Fibroblast of pulmonary artery (primary cell): ENCODE measurements at regions not wholly inside any gene's neighbourhood (a gene's known extent, or its start where the extent isn't known, plus 50 kb on each side); places are given as distances from the start of the nearest gene placed in this dataset.
A peak's percentile ranks its signal among the peaks of the same experiment; 100 is the strongest.

Experiments used
- DNase-seq: peaks from one replicate; pipeline ENCODE4 v3.0.0-alpha.2; 2010; ENCODE audit warnings: low read depth
- H3K4me3 ChIP-seq: replicated peaks from 2 replicates; pipeline ENCODE4 v1.5.1; 2011; ENCODE audit warnings: low read depth, mild to moderate bottlenecking, control low read depth, low read length, moderate library complexity
- TF ChIP-seq, protein P1 (sequence below): IDR thresholded peaks from 2 replicates; pipeline ENCODE4 v1.5.1; 2011; ENCODE audit warnings: mild to moderate bottlenecking, control low read depth, low read length, inconsistent platforms; ENCODE audit errors: missing control alignments

DNA sequence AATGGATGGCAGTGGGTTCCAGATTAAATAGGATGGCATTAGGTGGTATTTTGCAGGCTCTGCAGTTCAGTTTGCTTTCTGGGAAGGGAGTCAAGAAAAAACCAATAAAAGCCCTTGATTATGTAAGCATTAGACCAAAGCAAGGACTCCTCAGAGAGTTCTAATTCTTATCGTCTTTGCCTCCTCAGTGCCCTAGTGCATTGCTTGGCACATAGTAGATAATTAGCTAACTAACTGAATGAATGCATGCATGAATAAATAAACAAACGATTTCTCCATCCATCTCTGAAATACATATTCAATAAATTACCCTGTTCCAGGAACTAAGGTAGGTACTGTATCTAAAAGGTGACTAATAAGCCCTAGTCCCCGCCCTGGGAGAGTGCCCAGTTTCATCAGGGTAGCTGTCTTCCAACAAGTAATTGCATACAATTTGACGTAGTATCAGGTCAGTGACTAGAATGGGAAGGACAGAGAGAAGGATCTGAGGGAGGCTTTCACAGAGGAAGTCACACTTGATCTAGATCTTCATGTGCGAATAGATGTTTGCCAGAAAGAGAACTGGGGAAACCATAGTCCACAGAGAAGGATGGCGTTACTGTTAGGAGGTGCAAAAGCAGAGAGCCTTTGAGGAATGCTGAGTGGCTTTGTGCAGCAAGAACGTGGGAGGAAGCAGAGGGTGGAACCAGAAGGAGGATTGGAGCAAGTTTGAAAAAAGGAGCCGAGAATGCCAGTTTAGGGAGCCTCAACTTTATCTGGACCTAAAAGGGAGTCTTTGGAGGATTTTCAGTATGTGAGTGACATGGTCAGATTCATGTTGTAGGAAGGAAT lies 111.4 kb downstream of the TBX19 start:
- TF ChIP-seq, protein P1, sequence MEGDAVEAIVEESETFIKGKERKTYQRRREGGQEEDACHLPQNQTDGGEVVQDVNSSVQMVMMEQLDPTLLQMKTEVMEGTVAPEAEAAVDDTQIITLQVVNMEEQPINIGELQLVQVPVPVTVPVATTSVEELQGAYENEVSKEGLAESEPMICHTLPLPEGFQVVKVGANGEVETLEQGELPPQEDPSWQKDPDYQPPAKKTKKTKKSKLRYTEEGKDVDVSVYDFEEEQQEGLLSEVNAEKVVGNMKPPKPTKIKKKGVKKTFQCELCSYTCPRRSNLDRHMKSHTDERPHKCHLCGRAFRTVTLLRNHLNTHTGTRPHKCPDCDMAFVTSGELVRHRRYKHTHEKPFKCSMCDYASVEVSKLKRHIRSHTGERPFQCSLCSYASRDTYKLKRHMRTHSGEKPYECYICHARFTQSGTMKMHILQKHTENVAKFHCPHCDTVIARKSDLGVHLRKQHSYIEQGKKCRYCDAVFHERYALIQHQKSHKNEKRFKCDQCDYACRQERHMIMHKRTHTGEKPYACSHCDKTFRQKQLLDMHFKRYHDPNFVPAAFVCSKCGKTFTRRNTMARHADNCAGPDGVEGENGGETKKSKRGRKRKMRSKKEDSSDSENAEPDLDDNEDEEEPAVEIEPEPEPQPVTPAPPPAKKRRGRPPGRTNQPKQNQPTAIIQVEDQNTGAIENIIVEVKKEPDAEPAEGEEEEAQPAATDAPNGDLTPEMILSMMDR, result no peak
- no peak for DNase-seq
- no peak overlapping the region for H3K4me3 ChIP-seq

DNA sequence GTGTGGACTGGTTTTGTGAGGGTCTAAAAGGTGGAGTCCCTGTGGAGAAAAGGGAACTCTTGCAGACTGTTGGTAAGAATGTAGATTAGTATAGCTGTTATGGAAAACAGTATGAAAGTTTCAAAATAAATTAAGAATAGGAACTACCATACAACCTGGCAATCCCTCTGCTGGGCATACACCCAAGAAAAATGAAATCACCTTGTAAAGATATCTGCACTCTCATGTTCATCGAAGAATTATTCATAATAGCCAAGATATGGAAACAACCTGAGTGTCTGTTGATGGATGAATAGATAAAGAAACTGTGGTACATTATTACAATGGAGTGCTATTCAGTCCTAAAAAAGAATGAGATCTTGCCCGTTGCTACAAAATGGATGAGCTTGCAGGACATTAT lies 109.6 kb downstream of the TBX19 start:
- TF ChIP-seq, protein P1, result no peak
- H3K4me3 ChIP-seq, result no peak overlapping the region
- DNase-seq, result no peak

DNA sequence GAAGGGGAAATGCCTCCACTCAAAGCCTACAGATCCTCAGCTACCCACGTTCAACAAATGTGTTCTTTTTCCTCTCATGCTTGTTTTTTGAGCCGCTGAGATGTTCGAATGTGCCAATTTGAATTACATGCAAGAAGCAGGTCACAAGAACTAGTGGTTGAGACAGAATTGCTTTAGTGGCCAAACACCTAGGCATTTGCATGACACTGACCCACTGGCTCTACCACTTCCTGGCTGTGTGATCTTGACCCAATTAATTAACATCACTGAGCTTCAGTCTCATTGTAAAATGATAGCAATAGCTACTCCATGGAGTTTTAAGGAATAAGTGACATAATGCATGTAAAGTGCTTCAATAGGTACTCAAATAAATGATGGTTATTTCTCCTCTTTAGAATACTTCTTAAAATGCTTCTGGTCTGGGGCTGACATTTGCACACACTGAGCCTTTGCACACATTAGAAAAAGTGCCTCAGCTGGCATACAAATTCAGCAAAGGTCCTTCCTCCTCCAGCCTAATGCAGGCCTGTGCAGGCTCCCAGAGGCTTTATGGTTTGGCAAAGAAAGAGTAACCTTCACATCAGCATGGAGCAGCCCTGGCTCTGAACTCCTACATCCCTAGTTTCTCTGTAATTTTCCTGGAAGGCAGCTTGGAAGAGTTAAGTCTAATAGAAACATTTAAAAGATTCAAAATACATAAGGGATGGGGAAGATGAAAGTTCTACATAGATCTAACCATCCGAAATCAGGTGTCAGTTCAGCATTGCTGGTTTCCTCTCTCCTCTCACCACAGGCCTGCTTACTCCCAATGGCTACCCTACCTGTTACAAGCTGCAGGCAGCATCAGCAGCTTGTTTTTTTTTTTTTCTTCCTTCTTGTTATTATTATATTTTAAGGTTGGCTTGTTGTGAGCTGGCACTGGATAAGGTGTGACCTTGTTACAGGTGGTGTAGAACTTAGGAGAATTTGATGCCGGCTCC lies 107.4 kb downstream of the TBX19 start:
- DNase-seq, result no peak

DNA sequence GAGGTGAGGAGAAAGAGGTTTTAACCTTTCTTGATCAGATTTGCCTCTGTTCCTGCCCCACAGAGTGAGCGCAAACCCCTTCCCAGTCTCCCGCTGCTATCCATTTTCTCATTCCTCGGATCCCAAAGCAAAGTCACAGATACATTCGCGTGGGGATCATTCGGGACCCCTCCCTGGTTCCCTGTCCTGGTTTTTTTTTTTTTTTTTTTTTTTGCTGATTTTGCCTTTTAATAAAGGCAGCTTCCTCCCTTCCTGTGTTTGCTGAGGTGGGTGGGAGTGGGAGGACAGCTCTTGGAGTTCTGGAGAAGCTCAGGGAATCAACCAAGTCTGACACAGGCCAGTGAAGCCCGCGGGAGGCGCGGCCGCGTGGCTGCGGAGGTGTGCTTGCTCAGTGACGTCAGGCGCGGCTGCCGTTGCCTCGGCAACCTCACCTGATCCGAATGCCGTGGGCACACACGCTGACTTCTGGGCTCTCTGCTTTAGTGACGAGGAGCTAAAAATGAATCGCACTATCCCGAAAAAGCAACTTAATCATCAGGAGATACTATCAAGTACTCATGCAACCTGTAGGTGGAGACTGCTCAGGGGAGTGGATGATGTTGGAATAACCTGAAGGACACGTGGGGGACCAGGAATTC lies 106.4 kb downstream of the TBX19 start:
- TF ChIP-seq, protein P1, result no peak
- DNase-seq, result peak; percentile 17
- H3K4me3 ChIP-seq, result no peak overlapping the region

More for the DNA sequence above, 107.4 kb downstream of the TBX19 start:
- no peak overlapping the region for H3K4me3 ChIP-seq
- TF ChIP-seq, protein P1, result no peak

DNA sequence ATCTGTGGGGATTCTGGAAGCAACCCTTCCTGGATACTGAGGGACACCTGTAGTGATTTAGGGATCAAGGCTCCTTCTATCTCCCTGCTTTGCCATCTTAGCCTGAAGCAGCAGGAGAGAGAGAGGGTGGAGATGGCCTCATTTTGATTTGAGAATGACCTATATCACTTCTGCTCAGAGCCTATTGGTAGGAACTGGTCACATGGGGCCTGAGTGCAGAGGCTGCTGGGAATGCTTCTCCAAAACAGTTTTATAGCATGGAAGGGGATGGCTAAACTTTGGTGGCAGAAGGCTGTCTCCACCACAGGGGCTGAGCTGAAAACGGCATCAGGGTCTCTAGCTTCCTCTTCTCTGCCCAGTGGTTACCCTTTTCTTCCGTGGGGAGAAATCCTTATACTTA lies 105.8 kb downstream of the TBX19 start:
- H3K4me3 ChIP-seq, result no peak overlapping the region
- DNase-seq, result no peak
- TF ChIP-seq, protein P1, result no peak

DNA sequence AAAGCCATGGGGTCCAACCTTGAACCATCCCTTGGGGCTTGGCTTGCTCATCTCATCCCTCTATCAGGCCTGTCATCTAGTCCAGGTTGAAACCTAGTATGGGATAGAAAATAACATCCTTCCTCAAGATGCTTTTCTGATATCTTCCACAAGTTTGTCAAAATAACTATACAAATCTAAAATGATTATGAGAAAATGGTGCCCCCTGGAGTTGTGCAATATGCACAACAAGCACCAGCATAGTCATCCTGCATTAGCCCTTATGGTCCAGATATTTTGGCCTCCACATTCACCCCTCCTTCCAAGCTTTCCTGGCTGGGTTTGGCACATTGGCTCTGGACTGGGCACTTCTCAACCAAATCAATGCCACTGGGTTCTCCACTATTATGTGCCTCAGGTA lies 101.2 kb downstream of the TBX19 start:
- no peak for DNase-seq
- H3K4me3 ChIP-seq, result no peak overlapping the region
- TF ChIP-seq, protein P1, result no peak
